ENCODE measurements at regions not wholly inside any gene's neighbourhood (a gene's known extent, or its start where the extent isn't known, plus 50 kb on each side); places are given as distances from the start of the nearest gene placed in this dataset.

GRCh38 chr9:30758726-30759446 is 1625.6 kb upstream of the ACO1 start:
- FAIRE-seq: no peak
- no peak for DNase-seq (ENCODE audit: insufficient read length, low spot score)

GRCh38 chr9:30765318-30765717 is 1619.1 kb upstream of the ACO1 start:
- no peak for DNase-seq (ENCODE audit: insufficient read length, low spot score)
- FAIRE-seq: no peak

GRCh38 chr9:30771163-30771708 is 1613.2 kb upstream of the ACO1 start:
- DNase-seq (ENCODE audit: insufficient read length, low spot score): no peak
- no peak for FAIRE-seq

- DNase-seq (ENCODE audit: insufficient read length, low spot score) (no peak), FAIRE-seq (no peak)
Observed at GRCh38 chr9:30771760-30772159, 1612.7 kb upstream of the ACO1 start.

DNA sequence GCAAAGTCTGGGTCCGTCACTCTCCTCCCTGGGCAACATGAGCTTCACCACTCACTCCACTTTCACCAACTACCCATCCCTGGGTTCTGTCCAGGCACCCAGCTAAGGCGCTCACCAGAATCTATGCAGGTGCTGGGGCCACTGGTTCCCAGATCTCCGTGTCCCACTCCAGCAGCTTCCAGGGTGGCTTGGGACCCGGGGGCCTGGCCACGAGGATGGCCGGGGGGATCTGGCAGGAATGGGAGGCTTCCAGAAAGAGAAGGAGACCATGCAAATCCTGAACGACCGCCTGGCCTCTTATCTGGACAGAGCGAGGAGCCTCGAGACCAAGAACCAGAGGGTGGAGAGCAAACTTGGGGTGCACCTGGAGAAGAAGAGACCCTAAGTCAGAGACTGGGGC is 1611.0 kb upstream of the ACO1 start:
- no peak for FAIRE-seq
- DNase-seq (ENCODE audit: insufficient read length, low spot score): no peak

- DNase-seq (ENCODE audit: insufficient read length, low spot score) (no peak), FAIRE-seq (no peak)
Observed at GRCh38 chr9:30774326-30774725, 1610.1 kb upstream of the ACO1 start.

- FAIRE-seq (no peak), DNase-seq (ENCODE audit: insufficient read length, low spot score) (no peak)
Observed at GRCh38 chr9:30775236-30775635, 1609.2 kb upstream of the ACO1 start.

GRCh38 chr9:30796764-30797163 is 1587.7 kb upstream of the ACO1 start:
- FAIRE-seq (no peak), DNase-seq (ENCODE audit: insufficient read length, low spot score) (no peak)

DNA sequence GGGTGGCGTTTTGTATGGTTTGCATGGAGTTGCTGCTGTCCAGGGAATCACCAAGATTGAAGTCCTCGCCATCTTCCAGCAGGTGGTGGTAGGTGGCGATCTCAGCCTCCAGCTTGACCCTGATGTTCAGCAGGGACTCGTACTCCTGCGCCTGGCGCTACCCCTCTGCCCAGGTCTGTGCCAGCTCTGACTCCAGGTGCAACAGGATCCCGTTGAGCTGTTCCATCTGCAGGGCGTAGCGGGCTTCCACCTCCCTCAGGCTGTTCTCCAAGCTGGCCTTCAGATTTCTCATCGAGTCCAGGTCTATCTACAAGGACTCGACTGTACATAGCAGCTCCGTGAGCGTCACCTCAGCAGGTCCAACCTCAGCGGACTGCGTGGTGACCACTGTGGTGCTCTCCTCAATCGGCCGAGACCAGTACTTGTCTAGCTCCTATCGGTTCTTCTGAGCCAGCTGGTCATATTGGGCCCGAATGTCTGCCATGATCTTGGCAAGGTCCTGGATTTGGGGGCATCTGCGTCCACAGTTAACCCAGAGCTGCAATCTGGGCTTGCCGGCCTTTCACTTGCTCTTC is 1584.8 kb upstream of the ACO1 start:
- no peak for DNase-seq (ENCODE audit: insufficient read length, low spot score)
- no peak for FAIRE-seq

- no peak for DNase-seq (ENCODE audit: insufficient read length, low spot score)
Observed at GRCh38 chr9:30800421-30800820, 1584.0 kb upstream of the ACO1 start.

DNA sequence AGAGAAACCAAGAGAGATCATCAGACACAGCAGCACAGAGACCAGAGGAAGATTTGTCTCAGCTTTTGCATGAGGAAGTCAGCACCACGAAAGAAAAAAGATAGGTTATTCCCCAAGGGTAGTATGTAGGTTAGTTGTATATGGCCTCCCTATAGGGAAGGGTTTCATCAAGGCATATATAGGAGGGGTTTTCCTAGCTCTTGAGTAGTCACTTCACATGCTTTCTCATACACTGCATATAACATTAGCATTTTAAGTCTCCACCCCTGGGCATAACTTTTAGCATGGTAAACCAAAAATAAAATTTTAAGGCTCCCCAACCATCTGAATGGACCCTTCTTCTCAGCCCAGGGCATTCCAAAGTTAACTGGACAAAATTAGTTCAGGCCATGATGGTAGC is 1571.6 kb upstream of the ACO1 start:
- FAIRE-seq: no peak
- DNase-seq (ENCODE audit: insufficient read length, low spot score): no peak

More at GRCh38 chr9:30800421-30800820, 1584.0 kb upstream of the ACO1 start:
- FAIRE-seq: no peak

GRCh38 chr9:30815585-30815984 is 1568.9 kb upstream of the ACO1 start:
- FAIRE-seq: no peak

GRCh38 chr9:30845136-30845535 is 1539.3 kb upstream of the ACO1 start:
- FAIRE-seq: no peak
- no peak for DNase-seq (ENCODE audit: insufficient read length, low spot score)

More at GRCh38 chr9:30815585-30815984, 1568.9 kb upstream of the ACO1 start:
- DNase-seq (ENCODE audit: insufficient read length, low spot score): no peak

DNA sequence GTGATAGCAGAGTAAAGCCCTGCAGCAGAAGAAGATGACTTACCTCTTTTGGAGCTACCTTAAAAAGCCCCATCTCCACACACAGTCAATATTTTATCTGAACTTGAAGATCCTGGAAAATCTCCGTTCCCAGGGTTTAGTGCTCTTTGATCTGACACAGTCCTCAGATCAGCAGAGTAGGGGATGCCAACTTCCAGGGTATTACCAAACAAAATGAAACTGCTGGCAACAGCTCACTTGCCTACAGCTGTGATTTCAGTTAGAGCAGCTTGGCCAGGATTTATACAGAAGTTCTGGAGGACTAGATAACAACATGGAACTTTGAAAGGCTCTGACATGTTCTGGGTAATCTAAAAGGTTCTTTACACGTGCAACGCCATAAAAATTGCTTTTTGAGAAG is 1537.8 kb upstream of the ACO1 start:
- FAIRE-seq: no peak
- no peak for DNase-seq (ENCODE audit: insufficient read length, low spot score)

GRCh38 chr9:30851600-30851999 is 1532.8 kb upstream of the ACO1 start:
- FAIRE-seq (no peak), DNase-seq (ENCODE audit: insufficient read length, low spot score) (no peak)

DNA sequence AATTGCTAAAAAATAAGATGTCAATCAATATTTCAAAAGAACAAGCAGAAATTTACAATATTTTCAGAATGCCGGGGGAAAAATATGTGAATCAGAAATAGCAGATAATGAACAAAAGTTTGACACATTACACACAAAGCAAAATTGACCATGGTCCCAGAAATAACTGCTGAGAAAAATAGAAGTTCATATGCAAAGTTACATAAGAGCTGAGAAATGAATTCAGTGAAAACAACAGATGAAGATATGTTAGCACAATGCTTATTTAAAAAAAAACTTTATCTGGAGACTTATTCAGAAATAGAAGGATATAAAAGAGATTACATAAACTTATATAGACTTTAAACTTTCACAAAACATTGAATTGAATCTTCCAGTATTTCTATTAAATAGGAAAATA is 1483.7 kb upstream of the ACO1 start:
- FAIRE-seq: no peak
- DNase-seq (ENCODE audit: insufficient read length, low spot score): no peak

GRCh38 chr9:30913331-30913730 is 1471.1 kb upstream of the ACO1 start:
- DNase-seq (ENCODE audit: insufficient read length, low spot score): no peak
- no peak for FAIRE-seq

DNA sequence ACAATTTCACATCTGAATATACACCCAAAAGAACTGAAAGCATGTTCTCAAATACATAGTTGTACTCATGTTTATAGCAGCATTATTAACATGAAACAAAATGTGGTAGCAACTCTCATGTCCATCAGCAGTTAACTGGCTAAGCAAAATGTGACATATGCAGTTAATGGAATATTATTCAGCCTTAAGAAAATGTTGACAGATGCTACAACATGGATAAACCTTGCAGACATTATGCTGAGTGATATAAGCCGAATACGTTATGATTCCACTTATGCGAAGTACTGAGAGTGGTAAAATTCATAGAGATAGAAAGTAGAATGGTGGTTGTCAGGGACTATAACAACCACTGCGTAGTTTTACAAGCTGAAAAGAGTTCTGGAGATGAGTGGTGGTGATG is 1469.0 kb upstream of the ACO1 start:
- DNase-seq (ENCODE audit: insufficient read length, low spot score) (no peak), FAIRE-seq (no peak)

DNA sequence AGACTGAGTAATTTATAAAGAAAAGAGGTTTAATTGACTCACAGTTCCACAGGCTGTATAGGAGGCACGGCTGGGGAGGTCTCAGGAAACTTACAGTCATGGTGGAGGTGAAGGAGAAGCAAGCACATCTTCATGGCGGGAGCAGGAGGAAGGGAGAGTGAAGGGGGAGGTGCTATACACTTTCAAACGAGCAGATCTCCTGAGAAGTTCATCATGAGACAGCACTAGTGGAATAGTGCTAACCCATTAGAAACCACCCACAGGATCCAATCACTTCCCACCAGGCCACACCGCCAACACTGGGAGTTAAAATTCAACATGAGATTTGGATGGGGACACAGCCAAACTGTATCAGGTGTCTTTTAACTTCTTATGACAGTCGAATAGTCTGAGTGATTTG is 1459.3 kb upstream of the ACO1 start:
- no peak for FAIRE-seq

GRCh38 chr9:30925635-30926034 is 1458.8 kb upstream of the ACO1 start:
- no peak for FAIRE-seq

More for the DNA sequence above, 1459.3 kb upstream of the ACO1 start:
- DNase-seq (ENCODE audit: insufficient read length, low spot score): no peak

DNA sequence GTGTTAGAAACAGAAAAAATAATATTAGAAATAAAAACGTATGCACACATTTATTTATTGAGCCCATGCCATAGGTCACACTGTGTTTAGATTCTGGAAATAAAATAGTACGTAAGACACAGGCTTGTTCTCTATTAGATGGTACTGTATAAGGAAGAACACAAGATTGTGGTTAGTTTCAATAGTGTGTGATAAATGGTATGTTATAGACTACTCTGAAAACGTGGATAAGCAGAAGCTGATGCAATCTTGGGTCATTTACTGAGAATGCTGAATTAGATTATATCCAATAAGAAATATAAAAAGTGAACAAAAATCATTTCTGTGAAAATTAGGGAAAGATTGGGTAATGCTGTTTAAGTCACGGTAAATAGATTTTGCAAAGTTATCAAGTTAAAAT is 1456.4 kb upstream of the ACO1 start:
- FAIRE-seq (no peak), DNase-seq (ENCODE audit: insufficient read length, low spot score) (no peak)

More at GRCh38 chr9:30925635-30926034, 1458.8 kb upstream of the ACO1 start:
- DNase-seq (ENCODE audit: insufficient read length, low spot score): no peak

DNA sequence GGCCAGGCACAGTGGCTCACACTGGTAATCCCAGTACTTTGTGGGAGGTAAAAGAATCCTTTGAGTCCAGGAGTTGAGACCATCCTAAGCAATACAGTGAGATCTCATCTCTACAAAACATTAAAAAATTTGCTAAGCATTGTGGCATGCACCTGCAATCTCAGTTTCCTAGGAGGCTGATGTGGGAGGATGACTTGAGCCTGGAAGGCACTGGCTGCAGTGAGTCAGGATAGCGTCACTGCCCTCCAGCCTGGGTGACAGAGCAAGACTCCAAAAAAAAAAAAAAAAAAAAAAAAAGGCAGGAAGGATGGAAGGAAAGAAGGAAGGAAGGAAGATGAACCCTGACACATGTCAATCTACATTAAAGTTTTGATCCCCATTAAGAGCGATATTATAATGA is 1452.2 kb upstream of the ACO1 start:
- FAIRE-seq: no peak

More for the DNA sequence above, 1452.2 kb upstream of the ACO1 start:
- DNase-seq (ENCODE audit: insufficient read length, low spot score): no peak
